KMS-11 (cell line): ENCODE measurements at regions not wholly inside any gene's neighbourhood (a gene's known extent, or its start where the extent isn't known, plus 50 kb on each side); places are given as distances from the start of the nearest gene placed in this dataset.

Source experiments
- H2AFZ ChIP-seq: fragments of 200-600 bp; sonication (generic); 2 replicates; pipeline ENCODE4 v1.6.1; 2016; ENCODE audit warnings: antibody characterized with exemption, mixed run types, low read depth
- H3K27ac ChIP-seq: fragments of 200-600 bp; sonication (generic); 2 replicates; pipeline ENCODE4 v1.6.1; 2016; ENCODE audit warnings: mild to moderate bottlenecking, mixed run types
- H3K27me3 ChIP-seq: fragments of 200-600 bp; sonication (generic); 2 replicates; pipeline ENCODE4 v1.6.1; 2017; ENCODE audit warnings: mild to moderate bottlenecking, low read depth, mixed run types, moderate library complexity; ENCODE audit not compliant: insufficient read depth
- H3K36me3 ChIP-seq: fragments of 200-600 bp; sonication (generic); 2 replicates; pipeline ENCODE4 v1.6.1; 2017; ENCODE audit warnings: mild to moderate bottlenecking, mixed run types; ENCODE audit not compliant: insufficient read depth
- H3K4me1 ChIP-seq: fragments of 200-600 bp; sonication (generic); 2 replicates; pipeline ENCODE4 v1.6.1; 2016; ENCODE audit warnings: mild to moderate bottlenecking, low read depth, mixed run types; ENCODE audit not compliant: poor library complexity, severe bottlenecking
- H3K4me2 ChIP-seq: fragments of 200-600 bp; sonication (generic); 2 replicates; pipeline ENCODE4 v1.7.0; 2016; ENCODE audit warnings: mild to moderate bottlenecking, mixed run types
- H3K4me3 ChIP-seq: fragments of 200-600 bp; sonication (generic); IDR thresholded peaks from 2 replicates; pipeline ENCODE4 v1.6.1; 2017; ENCODE audit warnings: low read depth, low read length, mixed read lengths; ENCODE audit not compliant: insufficient read depth
- H3K79me2 ChIP-seq: fragments of 200-600 bp; sonication (generic); 2 replicates; pipeline ENCODE4 v1.6.1; 2016; ENCODE audit warnings: low read depth, mixed run types; ENCODE audit not compliant: insufficient read depth
- H3K9ac ChIP-seq: fragments of 200-600 bp; sonication (generic); 2 replicates; pipeline ENCODE4 v1.6.1; 2016; ENCODE audit warnings: mild to moderate bottlenecking, mixed run types
- H4K20me1 ChIP-seq: fragments of 200-600 bp; sonication (generic); 2 replicates; pipeline ENCODE4 v1.6.1; 2016; ENCODE audit warnings: mild to moderate bottlenecking, mixed run types; ENCODE audit not compliant: insufficient read depth
- CTCF ChIP-seq: fragments of 200-600 bp; sonication (generic); conservative IDR thresholded peaks from 2 replicates; pipeline ENCODE4 v1.6.1; 2017; ENCODE audit warnings: low read depth, mild to moderate bottlenecking, antibody characterized with exemption, low read length, moderate library complexity, mixed read lengths

DNA sequence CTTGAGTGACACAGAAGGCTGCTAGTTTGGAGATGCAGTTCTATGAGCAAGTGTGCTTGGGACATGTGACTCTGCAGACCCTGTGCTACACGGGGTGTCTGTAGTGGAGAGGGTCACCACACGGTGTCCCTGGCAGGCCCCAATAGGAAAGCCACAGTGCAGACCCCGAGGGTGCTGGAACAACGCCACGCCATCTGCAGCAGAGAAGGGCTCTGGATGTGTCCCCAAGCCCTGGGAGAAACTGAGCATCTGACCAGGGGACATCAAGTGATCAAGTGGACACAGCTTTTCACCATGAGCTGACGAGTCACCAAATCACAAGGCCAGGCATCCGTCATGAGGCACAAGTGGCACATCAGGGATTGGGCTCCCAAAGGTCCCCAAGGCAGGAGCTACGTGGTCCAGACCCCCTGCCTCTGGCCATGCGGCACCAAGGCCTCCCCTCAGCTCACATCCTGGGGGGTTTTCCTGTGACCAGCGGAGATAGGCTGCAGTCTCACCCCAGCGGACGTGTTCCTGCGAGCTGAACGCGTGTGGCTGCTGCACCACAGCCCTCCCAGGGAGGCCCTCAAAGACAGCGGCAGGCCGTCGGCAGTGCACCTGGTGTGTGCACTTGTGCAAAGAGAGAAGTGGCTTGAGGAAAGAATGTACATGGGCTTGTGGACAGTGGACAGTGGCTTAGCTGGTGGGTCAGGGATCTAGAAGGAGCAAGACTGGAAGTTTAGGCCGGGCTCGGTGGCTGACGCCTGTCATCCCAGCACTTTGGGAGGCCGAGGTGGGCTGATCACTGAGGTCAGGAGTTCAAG, 96.7 kb downstream of the RPS6KA4 start:
- H2AFZ ChIP-seq = no peak overlapping the region
- H3K4me2 ChIP-seq = no peak overlapping the region
- H3K79me2 ChIP-seq = no peaks in the 10 kb centered on the region
- peaks cover 52% of the 10 kb centered on the region for H3K27me3 ChIP-seq
- no peaks in the 10 kb centered on the region for H3K36me3 ChIP-seq
- H3K4me3 ChIP-seq = no peak overlapping the region
- H3K27ac ChIP-seq = no peak overlapping the region
- no peaks in the 10 kb centered on the region for H3K4me1 ChIP-seq
- no peaks in the 10 kb centered on the region for H4K20me1 ChIP-seq
- H3K9ac ChIP-seq = no peak overlapping the region
- no peak for TF ChIP-seq CTCF

- Histone ChIP-seq H3K4me2 (no peak overlapping the region), H3K79me2 (no peaks in the 10 kb centered on the region), H3K4me1 (no peaks in the 10 kb centered on the region), H4K20me1 (no peaks in the 10 kb centered on the region), H3K4me3 (no peak overlapping the region), H3K27me3 (peaks cover 42% of the 10 kb centered on the region), H3K27ac (no peak overlapping the region), H3K36me3 (no peaks in the 10 kb centered on the region), H2AFZ (no peak overlapping the region), H3K9ac (no peak overlapping the region)
- no peak for TF ChIP-seq CTCF
Measured at GRCh38 chr11:64456509-64457320, 97.8 kb downstream of the RPS6KA4 start.

DNA sequence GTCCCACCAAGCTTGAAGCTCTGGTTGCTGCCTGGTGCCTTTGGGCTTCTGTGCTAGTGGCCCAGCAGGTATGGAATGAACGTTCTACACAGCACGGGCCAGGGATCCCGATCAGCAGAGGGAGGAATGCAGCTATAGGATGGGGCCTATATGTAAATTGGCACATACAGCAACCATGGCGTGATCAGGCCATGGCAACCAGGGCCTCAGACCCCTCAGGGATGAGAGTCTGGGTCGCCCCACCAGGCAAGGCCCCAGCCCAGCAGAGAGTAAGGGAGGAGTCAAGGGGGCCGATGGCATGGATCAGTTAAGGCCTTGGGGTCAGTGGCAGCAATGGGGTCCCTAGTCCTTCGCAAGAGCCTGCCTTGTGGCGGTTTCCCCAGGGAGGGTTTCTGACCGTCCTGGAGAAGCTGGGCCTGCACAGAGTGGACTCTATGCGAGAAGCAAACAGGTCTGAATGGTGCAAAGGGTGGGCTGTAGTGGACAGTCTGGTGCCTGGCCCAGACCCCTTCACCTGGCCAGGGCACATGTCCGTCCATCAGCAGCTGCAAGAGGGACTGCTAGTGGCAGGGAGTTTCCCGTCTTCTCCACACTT, 98.2 kb upstream of the SLC22A11 start:
- no peak overlapping the region for H3K27ac ChIP-seq
- no peak overlapping the region for H3K9ac ChIP-seq
- H3K4me3 ChIP-seq = no peak overlapping the region
- peaks cover 37% of the 10 kb centered on the region for H3K27me3 ChIP-seq
- H3K4me1 ChIP-seq = no peaks in the 10 kb centered on the region
- no peak overlapping the region for H3K4me2 ChIP-seq
- no peaks in the 10 kb centered on the region for H4K20me1 ChIP-seq
- H2AFZ ChIP-seq = no peak overlapping the region
- no peaks in the 10 kb centered on the region for H3K79me2 ChIP-seq
- no peak for TF ChIP-seq CTCF
- H3K36me3 ChIP-seq = no peaks in the 10 kb centered on the region

- H4K20me1 ChIP-seq = no peaks in the 10 kb centered on the region
- H3K27ac ChIP-seq = no peak overlapping the region
- no peak overlapping the region for H3K9ac ChIP-seq
- H3K4me1 ChIP-seq = no peaks in the 10 kb centered on the region
- TF ChIP-seq CTCF = no peak
- no peaks in the 10 kb centered on the region for H3K79me2 ChIP-seq
- no peak overlapping the region for H2AFZ ChIP-seq
- no peak overlapping the region for H3K4me2 ChIP-seq
- peaks cover 22% of the 10 kb centered on the region; the same call in 1 of the 2 replicates for H3K27me3 ChIP-seq
- no peak overlapping the region for H3K4me3 ChIP-seq
- no peaks in the 10 kb centered on the region for H3K36me3 ChIP-seq
Measured at GRCh38 chr11:64458997-64459396, 96.7 kb upstream of the SLC22A11 start.
